ENCODE measurements at regions not wholly inside any gene's neighbourhood (a gene's known extent, or its start where the extent isn't known, plus 50 kb on each side); places are given as distances from the start of the nearest gene placed in this dataset.

GRCh38 chr10:63887023-63887589 is 365.9 kb downstream of the REEP3 start:
- Histone ChIP-seq H3K4me3 (no peak overlapping the region), H3K36me3 (replicated peaks; ENCODE audit: insufficient read depth, low read depth) (no peaks in the 10 kb centered on the region), H3K27me3 (no peaks in the 10 kb centered on the region), H3K9me2 (replicated peaks; ENCODE audit: insufficient read depth) (no peaks in the 10 kb centered on the region), H3K4me2 (no peak overlapping the region), H4K20me1 (ENCODE audit: insufficient read depth, poor library complexity, severe bottlenecking) (no peaks in the 10 kb centered on the region), H3K4me1 (ENCODE audit: insufficient read depth) (no peaks in the 10 kb centered on the region), H3K27ac (no peak overlapping the region), H2AFZ (no peak overlapping the region), H3K9me3 (ENCODE audit: low read depth) (no peaks in the 10 kb centered on the region), H3K79me2 (no peaks in the 10 kb centered on the region)
- 50% methylated on average over 11 of the region's 11 CpGs for WGBS (ENCODE audit: low lambda C conversion rate, missing lambda C conversion rate)
- no peak for TF ChIP-seq EZH2 (IDR thresholded peaks at IDR 0.05; ENCODE audit: borderline replicate concordance)
- no peak for TF ChIP-seq EZH2phosphoT487 (IDR thresholded peaks at IDR 0.05; ENCODE audit: low read depth, severe bottlenecking, unreplicated experiment)
- TF ChIP-seq CTCF (IDR thresholded peaks at IDR 0.05; ENCODE audit: poor library complexity): no peak
- no peak for DNase-seq (ENCODE audit: low spot score)

GRCh38 chr10:63887600-63888370 is 366.6 kb downstream of the REEP3 start:
- Histone ChIP-seq H4K20me1 (ENCODE audit: insufficient read depth, poor library complexity, severe bottlenecking) (no peaks in the 10 kb centered on the region), H3K4me2 (no peak overlapping the region)
- WGBS (ENCODE audit: low lambda C conversion rate, missing lambda C conversion rate): 94% methylated on average over 5 of the region's 5 CpGs

GRCh38 chr10:63889803-63890202 is 368.6 kb downstream of the REEP3 start:
- TF ChIP-seq EZH2 (IDR thresholded peaks at IDR 0.05; ENCODE audit: borderline replicate concordance) (no peak), CTCF (IDR thresholded peaks at IDR 0.05; ENCODE audit: poor library complexity) (no peak), EZH2phosphoT487 (IDR thresholded peaks at IDR 0.05; ENCODE audit: low read depth, severe bottlenecking, unreplicated experiment) (no peak)
- H3K4me3 ChIP-seq: no peak overlapping the region
- H3K4me1 ChIP-seq (ENCODE audit: insufficient read depth): no peaks in the 10 kb centered on the region
- H3K9me3 ChIP-seq (ENCODE audit: low read depth): no peaks in the 10 kb centered on the region
- 78% methylated on average over 4 of the region's 4 CpGs for WGBS (ENCODE audit: low lambda C conversion rate, missing lambda C conversion rate)
- no peak overlapping the region for H2AFZ ChIP-seq
- H3K27me3 ChIP-seq: no peaks in the 10 kb centered on the region
- no peaks in the 10 kb centered on the region for H3K79me2 ChIP-seq
- no peak overlapping the region for H3K27ac ChIP-seq
- H3K36me3 ChIP-seq (replicated peaks; ENCODE audit: insufficient read depth, low read depth): no peaks in the 10 kb centered on the region
- no peak for DNase-seq (ENCODE audit: low spot score)
- no peak overlapping the region for H3K4me2 ChIP-seq
- H4K20me1 ChIP-seq (ENCODE audit: insufficient read depth, poor library complexity, severe bottlenecking): no peaks in the 10 kb centered on the region
- no peaks in the 10 kb centered on the region for H3K9me2 ChIP-seq (replicated peaks; ENCODE audit: insufficient read depth)

More at GRCh38 chr10:63887600-63888370, 366.6 kb downstream of the REEP3 start:
- H3K4me1 ChIP-seq (ENCODE audit: insufficient read depth): no peaks in the 10 kb centered on the region
- no peaks in the 10 kb centered on the region for H3K27me3 ChIP-seq
- no peaks in the 10 kb centered on the region for H3K9me3 ChIP-seq (ENCODE audit: low read depth)
- H3K9me2 ChIP-seq (replicated peaks; ENCODE audit: insufficient read depth): no peaks in the 10 kb centered on the region
- no peak overlapping the region for H2AFZ ChIP-seq
- H3K27ac ChIP-seq: no peak overlapping the region
- no peak overlapping the region for H3K4me3 ChIP-seq
- H3K79me2 ChIP-seq: no peaks in the 10 kb centered on the region
- no peaks in the 10 kb centered on the region for H3K36me3 ChIP-seq (replicated peaks; ENCODE audit: insufficient read depth, low read depth)
- no peak for DNase-seq (ENCODE audit: low spot score)
- TF ChIP-seq EZH2phosphoT487 (IDR thresholded peaks at IDR 0.05; ENCODE audit: low read depth, severe bottlenecking, unreplicated experiment) (no peak), EZH2 (IDR thresholded peaks at IDR 0.05; ENCODE audit: borderline replicate concordance) (no peak), CTCF (IDR thresholded peaks at IDR 0.05; ENCODE audit: poor library complexity) (no peak)

Measured in hepatocyte (in vitro differentiated cells).